HEK293 (cell line): ENCODE measurements at regions not wholly inside any gene's neighbourhood (a gene's known extent, or its start where the extent isn't known, plus 50 kb on each side); places are given as distances from the start of the nearest gene placed in this dataset.

Experiments used
- CTCF ChIA-PET: fragments of 350-600 bp; formaldehyde crosslinking; extraction: SDS; loops from one replicate; lab custom pipeline; 2021; ENCODE audit warnings: antibody characterized with exemption; lab: Yijun Ruan, JAX
- POLR2A ChIA-PET: fragments of 300-600 bp; formaldehyde crosslinking; extraction: SDS; loops from one replicate; lab custom pipeline; 2020; ENCODE audit warnings: antibody characterized with exemption, inconsistent platforms; lab: Yijun Ruan, JAX
- H3K27ac ChIP-seq: fragments of 200-500 bp; sonication (Bioruptor generic); 2 replicates; pipeline ENCODE4 v1.5.1; 2014; ENCODE audit warnings: low read depth, low read length, control low read depth, inconsistent platforms; ENCODE audit errors: extremely low read depth
- H3K36me3 ChIP-seq, 2 experiments: fragments of 200-500 bp in 1 of 2; sonication (Bioruptor generic) in 1 of 2; 1 replicate in 1 of 2; 2 replicates in 1 of 2; pipeline ENCODE4 v1.5.1; 2014 to 2017; ENCODE audit warnings: inconsistent platforms in 2 of 2, low read length in 2 of 2; ENCODE audit not compliant: control insufficient read depth in 2 of 2, insufficient read depth in 1 of 2
- H3K4me1 ChIP-seq: fragments of 200-500 bp; sonication (Bioruptor generic); 2 replicates; pipeline ENCODE4 v1.5.1; 2014; ENCODE audit warnings: mild to moderate bottlenecking, low read length, inconsistent platforms; ENCODE audit not compliant: control insufficient read depth, insufficient read depth
- H3K4me3 ChIP-seq: 2 replicates; pipeline ENCODE4 v1.5.1; 2011; ENCODE audit warnings: low read depth, mild to moderate bottlenecking, control low read depth, low read length, moderate library complexity
- H3K9me3 ChIP-seq: fragments of 200-500 bp; sonication (Bioruptor generic); 2 replicates; pipeline ENCODE4 v1.5.1; 2014; ENCODE audit warnings: low read depth, low read length, inconsistent platforms; ENCODE audit not compliant: control insufficient read depth, insufficient read depth
- GLI4 ChIP-seq: fragments of 450-650 bp; formaldehyde crosslinking; IDR thresholded peaks from 2 replicates; pipeline ENCODE4 v1.5.1; 2016; ENCODE audit warnings: missing biosample characterization, missing genetic modification characterization
- HOXC10 ChIP-seq: sonication (generic); formaldehyde crosslinking; IDR thresholded peaks from 2 replicates; pipeline ENCODE4 v1.8.1; 2023; ENCODE audit warnings: mild to moderate bottlenecking, missing genetic modification reagents
- KLF9 ChIP-seq: fragments of 450-650 bp; formaldehyde crosslinking; IDR thresholded peaks from 2 replicates; pipeline ENCODE4 v1.5.1; 2016; ENCODE audit warnings: missing biosample characterization, missing genetic modification characterization, low read depth
- ZFP37 ChIP-seq: fragments of 450-650 bp; formaldehyde crosslinking; IDR thresholded peaks from 2 replicates; pipeline ENCODE4 v1.5.1; 2016; ENCODE audit warnings: missing biosample characterization, missing genetic modification characterization
- ZNF138 ChIP-seq: fragments of 450-650 bp; formaldehyde crosslinking; IDR thresholded peaks from 2 replicates; pipeline ENCODE4 v1.5.1; 2016; ENCODE audit warnings: missing biosample characterization, missing genetic modification characterization, borderline replicate concordance
- ZNF175 ChIP-seq: fragments of 450-650 bp; formaldehyde crosslinking; IDR thresholded peaks from 2 replicates; pipeline ENCODE4 v1.5.1; 2016; ENCODE audit warnings: missing biosample characterization, missing genetic modification characterization
- ZNF423 ChIP-seq: fragments of 450-650 bp; formaldehyde crosslinking; IDR thresholded peaks from 2 replicates; pipeline ENCODE4 v1.5.1; 2016; ENCODE audit warnings: missing biosample characterization, missing genetic modification characterization
- ZNF555 ChIP-seq: fragments of 450-650 bp; formaldehyde crosslinking; conservative IDR thresholded peaks from 2 replicates; pipeline ENCODE4 v1.5.1; 2017; ENCODE audit warnings: missing biosample characterization, mild to moderate bottlenecking, missing genetic modification characterization, inconsistent platforms
- ZNF558 ChIP-seq: fragments of 450-650 bp; formaldehyde crosslinking; IDR thresholded peaks from 2 replicates; pipeline ENCODE4 v1.5.1; 2016; ENCODE audit warnings: missing biosample characterization, missing genetic modification characterization
- ZNF596 ChIP-seq: fragments of 450-650 bp; IDR thresholded peaks from 2 replicates; pipeline ENCODE4 v1.5.0; 2018; ENCODE audit warnings: missing biosample characterization, mild to moderate bottlenecking, missing genetic modification characterization, moderate library complexity
- ZNF664 ChIP-seq: fragments of 450-650 bp; formaldehyde crosslinking; IDR thresholded peaks from 2 replicates; pipeline ENCODE4 v1.5.1; 2016; ENCODE audit warnings: missing biosample characterization, missing genetic modification characterization
- ZNF677 ChIP-seq: fragments of 450-650 bp; IDR thresholded peaks from 2 replicates; pipeline ENCODE4 v1.5.0; 2018; ENCODE audit warnings: missing biosample characterization, mild to moderate bottlenecking, missing genetic modification characterization, moderate library complexity
- ZNF777 ChIP-seq: fragments of 450-650 bp; formaldehyde crosslinking; IDR thresholded peaks from 2 replicates; pipeline ENCODE4 v1.5.1; 2017; ENCODE audit warnings: missing biosample characterization, missing genetic modification characterization, borderline replicate concordance
- TF ChIP-seq, protein P1 (sequence below): fragments of 450-650 bp; formaldehyde crosslinking; IDR thresholded peaks from 2 replicates; pipeline ENCODE4 v1.5.1; 2016; ENCODE audit warnings: missing biosample characterization, missing genetic modification characterization
- TF ChIP-seq, protein P2 (sequence below): fragments of 450-650 bp; formaldehyde crosslinking; IDR thresholded peaks from 2 replicates; pipeline ENCODE4 v1.5.1; 2016; ENCODE audit warnings: missing biosample characterization, missing genetic modification characterization, borderline replicate concordance
- TF ChIP-seq, protein P3 (sequence below): fragments of 450-650 bp; formaldehyde crosslinking; conservative IDR thresholded peaks from 2 replicates; pipeline ENCODE4 v1.5.1; 2016; ENCODE audit warnings: low read depth, missing biosample characterization, missing genetic modification characterization
- TF ChIP-seq, protein P4 (sequence below): sonication (generic); formaldehyde crosslinking; IDR thresholded peaks from 2 replicates; pipeline ENCODE4 v1.8.1; 2022; ENCODE audit warnings: mild to moderate bottlenecking, moderate library complexity, missing genetic modification reagents
- TF ChIP-seq, protein P5 (sequence below): fragments of 450-650 bp; formaldehyde crosslinking; IDR thresholded peaks from 2 replicates; pipeline ENCODE4 v1.5.1; 2016; ENCODE audit warnings: missing biosample characterization, missing genetic modification characterization, borderline replicate concordance
- TF ChIP-seq, protein P6 (sequence below): fragments of 450-650 bp; formaldehyde crosslinking; IDR thresholded peaks from 2 replicates; pipeline ENCODE4 v1.5.1; 2016; ENCODE audit warnings: missing biosample characterization, missing genetic modification characterization
- TF ChIP-seq, protein P7 (sequence below): fragments of 450-650 bp; formaldehyde crosslinking; IDR thresholded peaks from 2 replicates; pipeline ENCODE4; 2016; ENCODE audit warnings: missing biosample characterization, missing genetic modification characterization

DNA sequence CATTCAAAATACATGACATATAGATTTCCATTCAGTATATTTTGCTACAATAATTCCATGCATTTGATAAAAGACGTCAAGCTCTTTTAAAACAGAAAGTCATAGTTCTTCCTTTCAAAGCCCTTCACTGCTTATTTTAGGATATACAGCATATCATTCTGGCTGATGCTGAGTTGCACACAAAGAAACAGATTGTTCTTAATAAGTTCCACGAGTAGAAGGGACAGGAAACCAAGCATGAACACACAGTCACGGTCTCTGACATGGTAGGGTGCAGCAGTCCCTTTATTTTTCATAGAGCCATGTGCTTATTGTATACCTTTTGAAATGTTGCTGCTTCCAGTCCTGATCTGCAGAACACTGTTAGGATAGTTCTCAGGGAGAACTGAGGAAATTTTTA is 85.4 kb downstream of the MAGEB10 start (continued):
- TF ChIP-seq, protein P1, sequence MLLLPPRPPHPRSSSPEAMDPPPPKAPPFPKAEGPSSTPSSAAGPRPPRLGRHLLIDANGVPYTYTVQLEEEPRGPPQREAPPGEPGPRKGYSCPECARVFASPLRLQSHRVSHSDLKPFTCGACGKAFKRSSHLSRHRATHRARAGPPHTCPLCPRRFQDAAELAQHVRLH (tag by site-specific recombination): no peak
- no peak for TF ChIP-seq ZNF558
- TF ChIP-seq ZNF175 (tag by site-specific recombination): no peak
- TF ChIP-seq, protein P2, sequence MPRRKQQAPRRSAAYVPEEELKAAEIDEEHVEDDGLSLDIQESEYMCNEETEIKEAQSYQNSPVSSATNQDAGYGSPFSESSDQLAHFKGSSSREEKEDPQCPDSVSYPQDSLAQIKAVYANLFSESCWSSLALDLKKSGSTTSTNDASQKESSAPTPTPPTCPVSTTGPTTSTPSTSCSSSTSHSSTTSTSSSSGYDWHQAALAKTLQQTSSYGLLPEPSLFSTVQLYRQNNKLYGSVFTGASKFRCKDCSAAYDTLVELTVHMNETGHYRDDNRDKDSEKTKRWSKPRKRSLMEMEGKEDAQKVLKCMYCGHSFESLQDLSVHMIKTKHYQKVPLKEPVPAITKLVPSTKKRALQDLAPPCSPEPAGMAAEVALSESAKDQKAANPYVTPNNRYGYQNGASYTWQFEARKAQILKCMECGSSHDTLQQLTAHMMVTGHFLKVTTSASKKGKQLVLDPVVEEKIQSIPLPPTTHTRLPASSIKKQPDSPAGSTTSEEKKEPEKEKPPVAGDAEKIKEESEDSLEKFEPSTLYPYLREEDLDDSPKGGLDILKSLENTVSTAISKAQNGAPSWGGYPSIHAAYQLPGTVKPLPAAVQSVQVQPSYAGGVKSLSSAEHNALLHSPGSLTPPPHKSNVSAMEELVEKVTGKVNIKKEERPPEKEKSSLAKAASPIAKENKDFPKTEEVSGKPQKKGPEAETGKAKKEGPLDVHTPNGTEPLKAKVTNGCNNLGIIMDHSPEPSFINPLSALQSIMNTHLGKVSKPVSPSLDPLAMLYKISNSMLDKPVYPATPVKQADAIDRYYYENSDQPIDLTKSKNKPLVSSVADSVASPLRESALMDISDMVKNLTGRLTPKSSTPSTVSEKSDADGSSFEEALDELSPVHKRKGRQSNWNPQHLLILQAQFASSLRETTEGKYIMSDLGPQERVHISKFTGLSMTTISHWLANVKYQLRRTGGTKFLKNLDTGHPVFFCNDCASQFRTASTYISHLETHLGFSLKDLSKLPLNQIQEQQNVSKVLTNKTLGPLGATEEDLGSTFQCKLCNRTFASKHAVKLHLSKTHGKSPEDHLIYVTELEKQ (tag by site-specific recombination): no peak

DNA sequence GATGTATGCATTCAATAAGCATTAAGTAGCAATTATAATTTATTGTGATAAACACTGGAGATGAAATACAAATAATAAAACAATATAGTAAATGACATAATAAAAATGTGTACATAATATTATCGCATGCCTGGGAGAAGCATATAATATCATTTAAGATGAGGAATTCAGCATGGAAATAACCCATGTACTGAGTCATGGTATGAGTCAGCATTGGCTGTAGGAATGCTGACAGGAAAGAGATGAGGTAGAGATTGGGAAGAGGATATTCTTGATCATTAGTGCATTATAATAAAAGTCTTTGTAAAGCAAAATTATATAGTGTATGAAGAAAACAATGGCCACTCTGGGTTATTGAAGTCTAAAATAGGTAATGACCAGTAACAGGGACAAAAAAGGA is 82.8 kb downstream of the MAGEB10 start:
- ChIA-PET CTCF (no interaction called here), POLR2A (no interaction called here)
- Histone ChIP-seq H3K9me3 (no peaks in the 10 kb centered on the region), H3K27ac (no peak overlapping the region), H3K4me3 (no peak overlapping the region), H3K36me3 (no peaks in the 10 kb centered on the region), H3K4me1 (no peaks in the 10 kb centered on the region)
- TF ChIP-seq ZNF777 (tag by site-specific recombination) (no peak), KLF9 (no peak), ZNF596 (tag by site-specific recombination) (no peak), GLI4 (tag by site-specific recombination) (no peak)
- TF ChIP-seq, protein P3, sequence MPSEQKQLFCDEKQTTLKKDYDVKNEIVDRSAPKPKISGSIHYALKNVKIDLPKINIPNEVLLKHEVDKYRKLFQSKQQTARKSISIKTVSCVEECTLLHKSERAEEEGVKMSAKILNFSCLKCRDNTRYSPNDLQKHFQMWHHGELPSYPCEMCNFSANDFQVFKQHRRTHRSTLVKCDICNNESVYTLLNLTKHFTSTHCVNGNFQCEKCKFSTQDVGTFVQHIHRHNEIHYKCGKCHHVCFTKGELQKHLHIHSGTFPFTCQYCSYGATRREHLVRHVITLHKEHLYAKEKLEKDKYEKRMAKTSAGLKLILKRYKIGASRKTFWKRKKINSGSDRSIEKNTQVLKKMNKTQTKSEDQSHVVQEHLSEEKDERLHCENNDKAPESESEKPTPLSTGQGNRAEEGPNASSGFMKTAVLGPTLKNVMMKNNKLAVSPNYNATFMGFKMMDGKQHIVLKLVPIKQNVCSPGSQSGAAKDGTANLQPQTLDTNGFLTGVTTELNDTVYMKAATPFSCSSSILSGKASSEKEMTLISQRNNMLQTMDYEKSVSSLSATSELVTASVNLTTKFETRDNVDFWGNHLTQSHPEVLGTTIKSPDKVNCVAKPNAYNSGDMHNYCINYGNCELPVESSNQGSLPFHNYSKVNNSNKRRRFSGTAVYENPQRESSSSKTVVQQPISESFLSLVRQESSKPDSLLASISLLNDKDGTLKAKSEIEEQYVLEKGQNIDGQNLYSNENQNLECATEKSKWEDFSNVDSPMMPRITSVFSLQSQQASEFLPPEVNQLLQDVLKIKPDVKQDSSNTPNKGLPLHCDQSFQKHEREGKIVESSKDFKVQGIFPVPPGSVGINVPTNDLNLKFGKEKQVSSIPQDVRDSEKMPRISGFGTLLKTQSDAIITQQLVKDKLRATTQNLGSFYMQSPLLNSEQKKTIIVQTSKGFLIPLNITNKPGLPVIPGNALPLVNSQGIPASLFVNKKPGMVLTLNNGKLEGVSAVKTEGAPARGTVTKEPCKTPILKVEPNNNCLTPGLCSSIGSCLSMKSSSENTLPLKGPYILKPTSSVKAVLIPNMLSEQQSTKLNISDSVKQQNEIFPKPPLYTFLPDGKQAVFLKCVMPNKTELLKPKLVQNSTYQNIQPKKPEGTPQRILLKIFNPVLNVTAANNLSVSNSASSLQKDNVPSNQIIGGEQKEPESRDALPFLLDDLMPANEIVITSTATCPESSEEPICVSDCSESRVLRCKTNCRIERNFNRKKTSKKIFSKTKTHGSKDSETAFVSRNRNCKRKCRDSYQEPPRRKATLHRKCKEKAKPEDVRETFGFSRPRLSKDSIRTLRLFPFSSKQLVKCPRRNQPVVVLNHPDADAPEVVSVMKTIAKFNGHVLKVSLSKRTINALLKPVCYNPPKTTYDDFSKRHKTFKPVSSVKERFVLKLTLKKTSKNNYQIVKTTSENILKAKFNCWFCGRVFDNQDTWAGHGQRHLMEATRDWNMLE: no peak
- TF ChIP-seq, protein P4, sequence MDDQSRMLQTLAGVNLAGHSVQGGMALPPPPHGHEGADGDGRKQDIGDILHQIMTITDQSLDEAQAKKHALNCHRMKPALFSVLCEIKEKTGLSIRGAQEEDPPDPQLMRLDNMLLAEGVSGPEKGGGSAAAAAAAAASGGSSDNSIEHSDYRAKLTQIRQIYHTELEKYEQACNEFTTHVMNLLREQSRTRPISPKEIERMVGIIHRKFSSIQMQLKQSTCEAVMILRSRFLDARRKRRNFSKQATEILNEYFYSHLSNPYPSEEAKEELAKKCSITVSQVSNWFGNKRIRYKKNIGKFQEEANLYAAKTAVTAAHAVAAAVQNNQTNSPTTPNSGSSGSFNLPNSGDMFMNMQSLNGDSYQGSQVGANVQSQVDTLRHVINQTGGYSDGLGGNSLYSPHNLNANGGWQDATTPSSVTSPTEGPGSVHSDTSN (CRISPR knock-in tag): no peak

DNA sequence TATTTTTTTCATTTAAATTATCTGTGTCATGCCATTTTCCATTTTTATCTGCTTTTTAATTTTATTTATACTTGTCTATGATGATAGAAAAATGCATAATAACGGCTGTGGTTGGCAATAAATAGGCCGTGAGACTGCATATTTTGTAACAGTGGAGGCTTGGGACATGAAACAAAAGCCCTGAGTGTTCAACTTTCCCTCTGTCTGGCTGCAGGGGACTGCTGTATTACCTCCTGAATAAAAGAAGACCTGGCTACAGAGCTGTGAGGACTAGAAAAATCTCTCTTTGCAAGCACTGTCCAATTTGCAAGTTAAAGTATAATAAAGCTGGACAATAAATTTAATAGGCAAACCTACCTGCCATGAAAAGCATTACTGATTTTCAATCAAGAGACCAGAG is 82.1 kb downstream of the MAGEB10 start:
- H3K27ac ChIP-seq: no peak overlapping the region
- no peaks in the 10 kb centered on the region for H3K9me3 ChIP-seq
- H3K4me3 ChIP-seq: no peak overlapping the region
- H3K4me1 ChIP-seq: no peaks in the 10 kb centered on the region
- CTCF ChIA-PET: no interaction called here
- no peaks in the 10 kb centered on the region for H3K36me3 ChIP-seq
- POLR2A ChIA-PET: no interaction called here
- TF ChIP-seq ZNF138 (tag by site-specific recombination) (no peak), ZNF423 (tag by site-specific recombination) (no peak), ZFP37 (tag by site-specific recombination) (no peak), GLI4 (tag by site-specific recombination) (no peak), ZNF555 (tag by site-specific recombination) (no peak), ZNF664 (no peak), HOXC10 (CRISPR knock-in tag) (no peak), ZNF677 (no peak)
- TF ChIP-seq, protein P5, sequence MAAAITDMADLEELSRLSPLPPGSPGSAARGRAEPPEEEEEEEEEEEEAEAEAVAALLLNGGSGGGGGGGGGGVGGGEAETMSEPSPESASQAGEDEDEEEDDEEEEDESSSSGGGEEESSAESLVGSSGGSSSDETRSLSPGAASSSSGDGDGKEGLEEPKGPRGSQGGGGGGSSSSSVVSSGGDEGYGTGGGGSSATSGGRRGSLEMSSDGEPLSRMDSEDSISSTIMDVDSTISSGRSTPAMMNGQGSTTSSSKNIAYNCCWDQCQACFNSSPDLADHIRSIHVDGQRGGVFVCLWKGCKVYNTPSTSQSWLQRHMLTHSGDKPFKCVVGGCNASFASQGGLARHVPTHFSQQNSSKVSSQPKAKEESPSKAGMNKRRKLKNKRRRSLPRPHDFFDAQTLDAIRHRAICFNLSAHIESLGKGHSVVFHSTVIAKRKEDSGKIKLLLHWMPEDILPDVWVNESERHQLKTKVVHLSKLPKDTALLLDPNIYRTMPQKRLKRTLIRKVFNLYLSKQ (tag by site-specific recombination): no peak
- TF ChIP-seq, protein P6, sequence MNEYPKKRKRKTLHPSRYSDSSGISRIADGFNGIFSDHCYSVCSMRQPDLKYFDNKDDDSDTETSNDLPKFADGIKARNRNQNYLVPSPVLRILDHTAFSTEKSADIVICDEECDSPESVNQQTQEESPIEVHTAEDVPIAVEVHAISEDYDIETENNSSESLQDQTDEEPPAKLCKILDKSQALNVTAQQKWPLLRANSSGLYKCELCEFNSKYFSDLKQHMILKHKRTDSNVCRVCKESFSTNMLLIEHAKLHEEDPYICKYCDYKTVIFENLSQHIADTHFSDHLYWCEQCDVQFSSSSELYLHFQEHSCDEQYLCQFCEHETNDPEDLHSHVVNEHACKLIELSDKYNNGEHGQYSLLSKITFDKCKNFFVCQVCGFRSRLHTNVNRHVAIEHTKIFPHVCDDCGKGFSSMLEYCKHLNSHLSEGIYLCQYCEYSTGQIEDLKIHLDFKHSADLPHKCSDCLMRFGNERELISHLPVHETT: no peak
- TF ChIP-seq, protein P7, sequence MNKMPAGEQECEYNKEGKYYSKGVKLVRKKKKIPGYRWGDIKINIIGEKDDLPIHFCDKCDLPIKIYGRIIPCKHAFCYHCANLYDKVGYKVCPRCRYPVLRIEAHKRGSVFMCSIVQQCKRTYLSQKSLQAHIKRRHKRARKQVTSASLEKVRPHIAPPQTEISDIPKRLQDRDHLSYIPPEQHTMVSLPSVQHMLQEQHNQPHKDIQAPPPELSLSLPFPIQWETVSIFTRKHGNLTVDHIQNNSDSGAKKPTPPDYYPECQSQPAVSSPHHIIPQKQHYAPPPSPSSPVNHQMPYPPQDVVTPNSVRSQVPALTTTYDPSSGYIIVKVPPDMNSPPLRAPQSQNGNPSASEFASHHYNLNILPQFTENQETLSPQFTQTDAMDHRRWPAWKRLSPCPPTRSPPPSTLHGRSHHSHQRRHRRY (tag by site-specific recombination): no peak
